CD4-positive, alpha-beta T cell treated with Interleukin-6 for 4 hours (primary cell): ENCODE measurements at regions not wholly inside any gene's neighbourhood (a gene's known extent, or its start where the extent isn't known, plus 50 kb on each side); places are given as distances from the start of the nearest gene placed in this dataset.
"Not testable (repeated sequence)": the region's sequence is repeated elsewhere in the genome, so short reads cannot be mapped to it uniquely, and the experiment has no call there.

Experiments
- DNase-seq: peaks from one replicate; pipeline ENCODE4 v3.0.0-alpha.2; 2020; ENCODE audit warnings: mixed read lengths

DNA sequence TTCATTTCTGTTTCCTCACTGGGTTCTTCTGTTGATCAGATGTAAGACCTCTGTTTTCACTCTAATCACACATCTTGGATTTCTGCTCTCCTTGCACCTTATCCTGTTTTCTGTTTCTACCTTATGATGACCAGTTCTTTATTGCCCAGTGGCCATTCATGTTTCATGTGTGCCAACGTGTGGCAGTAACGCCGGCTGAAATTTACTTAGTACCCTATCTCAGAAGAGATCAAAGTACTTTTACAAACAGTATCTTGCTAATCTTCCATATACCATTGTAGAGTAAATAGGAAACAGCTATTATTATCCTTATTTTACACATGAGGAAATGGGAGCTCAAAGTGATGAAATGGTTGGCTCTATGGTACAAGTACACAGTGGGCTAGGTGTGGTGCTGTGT lies 74.0 kb downstream of the GATA3 start:
- DNase-seq: no peak

DNA sequence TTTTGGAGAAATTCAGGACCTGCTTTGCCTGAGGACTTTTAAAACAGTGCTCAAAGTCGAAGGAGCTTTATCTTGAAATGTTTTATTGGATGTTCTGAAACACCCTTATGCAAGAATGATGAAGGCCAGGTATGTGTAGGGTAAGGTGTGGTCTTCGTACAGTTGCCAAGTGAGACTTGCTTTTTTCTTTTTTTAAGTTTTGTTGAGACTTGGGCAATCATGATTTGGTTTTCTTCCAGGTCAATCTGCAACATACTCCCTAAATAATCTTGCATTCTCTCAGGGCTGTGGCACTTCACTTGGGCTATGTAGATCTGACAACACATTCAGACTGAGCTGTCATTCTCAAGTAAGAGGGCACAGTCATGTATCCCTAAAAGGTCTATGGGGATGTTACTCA lies 75.0 kb downstream of the GATA3 start:
- DNase-seq: no peak

DNA sequence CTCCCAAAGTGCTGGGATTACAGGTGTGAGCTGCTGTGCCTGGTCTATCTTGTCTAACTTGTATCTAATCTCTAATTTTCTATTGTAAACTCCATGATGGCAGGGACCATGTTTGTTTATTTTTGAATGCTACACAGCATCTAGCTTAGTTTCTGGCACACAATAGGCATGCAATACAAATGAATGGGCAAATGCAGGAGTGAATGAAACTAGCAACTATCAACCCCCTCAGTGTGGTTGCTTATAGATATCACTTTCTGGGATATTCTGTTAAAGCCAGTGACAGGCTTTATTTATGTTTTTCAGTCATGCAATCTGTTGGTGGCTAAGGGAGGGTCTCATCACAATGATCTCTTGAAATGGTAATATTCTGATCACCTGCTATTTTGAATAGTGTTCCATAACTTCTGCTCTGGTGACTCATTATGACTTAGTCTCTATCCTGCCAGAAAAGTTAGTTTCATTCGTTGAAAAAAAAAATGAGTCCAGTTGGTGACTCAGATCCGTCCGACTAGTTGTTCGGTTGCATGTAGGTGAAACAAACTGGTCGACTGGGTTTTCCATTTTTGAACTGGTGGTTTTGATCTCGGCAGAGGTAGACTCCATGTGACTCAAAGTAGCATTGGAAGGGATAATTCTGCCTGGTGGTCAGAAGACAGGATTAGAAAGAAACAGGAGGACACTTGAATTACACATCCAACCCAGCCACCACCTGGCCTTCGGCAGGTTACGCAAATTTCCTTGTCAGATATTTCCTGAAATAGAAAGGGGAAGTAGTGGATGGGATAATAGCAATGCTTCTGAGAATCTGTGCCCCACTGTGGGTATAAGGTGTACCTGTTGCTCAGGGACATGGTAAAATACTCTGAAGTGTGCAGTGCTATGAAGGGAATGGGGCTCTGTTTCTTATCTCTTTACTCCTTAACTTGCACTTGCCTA lies 76.8 kb downstream of the GATA3 start:
- DNase-seq: peak; percentile 11

DNA sequence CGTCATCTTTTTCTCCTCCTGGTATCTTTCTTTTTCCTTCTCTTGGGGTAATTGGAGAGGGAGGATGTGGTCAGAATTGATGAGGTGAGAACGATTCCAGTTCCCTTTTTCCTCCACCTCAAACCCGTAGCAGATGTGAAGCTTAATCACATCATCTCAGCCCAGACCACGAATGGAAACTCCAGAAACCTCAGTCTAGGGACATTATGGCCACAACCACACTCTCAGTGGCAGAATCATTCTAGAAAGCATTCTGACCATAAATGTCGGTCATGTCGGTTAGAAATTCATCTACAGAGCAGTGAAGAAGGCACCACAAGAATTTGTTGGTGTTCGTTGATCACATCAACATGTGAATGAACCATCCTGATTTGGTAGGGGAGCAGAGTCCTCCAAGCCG lies 78.7 kb downstream of the GATA3 start:
- no peak for DNase-seq

DNA sequence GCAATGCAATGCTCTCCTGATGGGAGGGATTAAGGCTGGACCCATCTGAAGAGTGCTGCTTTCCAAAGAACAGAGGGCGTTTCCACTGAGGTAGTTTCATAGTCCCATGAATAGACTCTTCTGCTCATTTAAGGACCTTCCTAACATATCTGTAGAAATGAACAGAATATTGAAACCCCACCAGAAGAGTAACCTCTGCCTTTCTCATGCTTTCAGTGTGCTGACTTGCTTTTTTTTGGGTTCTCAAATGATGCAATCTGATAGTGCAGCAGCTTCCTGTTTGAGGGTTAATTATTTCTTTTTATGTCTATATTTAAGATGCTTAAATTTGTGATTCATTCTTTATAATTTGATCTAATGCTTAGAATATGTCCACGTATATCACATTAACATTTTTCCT lies 82.2 kb downstream of the GATA3 start:
- no peak for DNase-seq

DNA sequence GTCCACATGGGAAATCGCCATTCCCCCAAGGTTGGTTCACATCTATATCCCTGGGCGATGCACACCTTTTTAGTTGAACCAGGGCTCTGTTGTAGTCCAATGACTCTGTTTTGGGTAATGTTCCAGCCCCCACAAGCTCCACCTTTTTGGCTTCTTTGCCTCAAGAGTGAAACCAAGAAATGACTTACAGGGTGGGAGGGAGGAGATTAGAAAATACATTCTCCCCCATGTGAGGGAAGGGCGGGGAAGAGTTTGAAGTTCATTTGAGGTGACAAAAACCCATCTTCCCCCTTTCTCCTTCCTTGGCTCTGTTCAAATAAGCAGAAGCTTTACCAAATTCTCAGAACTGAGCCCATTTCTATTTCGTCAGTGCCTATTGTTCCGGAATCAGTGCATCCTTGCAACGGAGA lies 82.8 kb downstream of the GATA3 start:
- DNase-seq: peak; percentile 39

GRCh38 chr10:8137726-8138125 lies 83.2 kb downstream of the GATA3 start:
- DNase-seq: peak; percentile 40

- no peak for DNase-seq
These were observed 84.0 kb downstream of the GATA3 start for GRCh38 chr10:8138471-8138870.

- DNase-seq: no peak
These were observed 90.0 kb downstream of the GATA3 start for GRCh38 chr10:8144496-8144895.

- no peak for DNase-seq
These were observed 92.2 kb downstream of the GATA3 start for GRCh38 chr10:8146650-8147049.

DNA sequence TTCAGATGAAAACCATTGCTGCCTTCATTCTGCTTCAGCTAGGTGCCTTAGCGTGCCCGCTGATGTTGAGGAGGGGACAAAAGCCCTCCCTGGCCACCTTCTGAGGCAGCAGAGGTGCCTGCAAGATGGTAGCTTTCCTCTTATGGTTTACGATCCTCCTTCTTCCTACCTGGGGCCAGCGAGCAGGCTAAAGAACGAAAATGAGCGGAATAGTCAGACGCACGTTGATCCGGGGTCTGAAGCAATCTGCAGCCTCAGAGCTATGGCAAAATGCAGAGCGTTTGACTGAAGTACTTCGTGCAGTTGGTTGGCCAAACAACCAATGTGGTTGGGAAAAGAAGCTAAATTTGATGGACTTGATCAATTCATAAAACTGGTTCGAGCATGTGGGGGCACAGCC lies 95.5 kb downstream of the GATA3 start:
- no peak for DNase-seq

- no peak for DNase-seq
These were observed 96.0 kb downstream of the GATA3 start for GRCh38 chr10:8150401-8150905.

DNA sequence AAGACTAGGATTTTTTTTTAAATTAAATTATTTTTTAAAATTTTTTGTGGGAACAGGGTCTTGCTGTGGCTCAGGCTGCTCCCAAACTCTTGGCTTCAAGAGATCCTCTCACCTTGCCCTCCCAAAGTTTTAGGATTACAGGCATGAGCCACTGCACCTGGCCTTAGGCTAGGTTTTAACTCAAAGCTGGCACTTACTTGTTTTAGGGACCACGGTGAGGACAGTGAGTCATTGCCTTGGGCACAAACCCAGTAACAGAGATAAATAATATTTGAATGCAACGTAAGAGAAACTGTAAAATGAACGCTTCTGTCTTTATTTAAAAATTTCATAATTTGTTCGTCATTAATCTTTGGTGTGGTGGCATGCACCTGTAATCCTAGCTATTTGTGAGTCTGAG lies 96.6 kb downstream of the GATA3 start:
- DNase-seq: no peak

DNA sequence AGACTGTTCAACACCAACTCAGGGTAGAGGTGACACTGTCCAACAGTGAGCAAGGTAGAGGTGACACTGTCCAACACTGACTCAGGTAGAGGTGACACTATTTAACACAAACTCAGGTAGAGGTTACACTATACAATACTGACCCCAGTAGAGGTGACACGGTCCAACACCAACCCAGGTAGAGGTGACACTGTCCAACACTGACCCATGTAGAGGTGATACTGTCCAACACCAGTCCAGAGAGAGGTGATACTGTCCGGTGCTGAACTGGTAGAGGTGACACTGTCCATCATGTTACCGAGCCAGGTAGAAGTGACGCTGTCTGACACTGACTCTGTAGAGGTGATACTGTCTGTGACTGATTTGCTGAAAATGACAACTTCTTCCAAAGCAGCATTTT lies 102.4 kb downstream of the GATA3 start:
- DNase-seq: no peak

DNA sequence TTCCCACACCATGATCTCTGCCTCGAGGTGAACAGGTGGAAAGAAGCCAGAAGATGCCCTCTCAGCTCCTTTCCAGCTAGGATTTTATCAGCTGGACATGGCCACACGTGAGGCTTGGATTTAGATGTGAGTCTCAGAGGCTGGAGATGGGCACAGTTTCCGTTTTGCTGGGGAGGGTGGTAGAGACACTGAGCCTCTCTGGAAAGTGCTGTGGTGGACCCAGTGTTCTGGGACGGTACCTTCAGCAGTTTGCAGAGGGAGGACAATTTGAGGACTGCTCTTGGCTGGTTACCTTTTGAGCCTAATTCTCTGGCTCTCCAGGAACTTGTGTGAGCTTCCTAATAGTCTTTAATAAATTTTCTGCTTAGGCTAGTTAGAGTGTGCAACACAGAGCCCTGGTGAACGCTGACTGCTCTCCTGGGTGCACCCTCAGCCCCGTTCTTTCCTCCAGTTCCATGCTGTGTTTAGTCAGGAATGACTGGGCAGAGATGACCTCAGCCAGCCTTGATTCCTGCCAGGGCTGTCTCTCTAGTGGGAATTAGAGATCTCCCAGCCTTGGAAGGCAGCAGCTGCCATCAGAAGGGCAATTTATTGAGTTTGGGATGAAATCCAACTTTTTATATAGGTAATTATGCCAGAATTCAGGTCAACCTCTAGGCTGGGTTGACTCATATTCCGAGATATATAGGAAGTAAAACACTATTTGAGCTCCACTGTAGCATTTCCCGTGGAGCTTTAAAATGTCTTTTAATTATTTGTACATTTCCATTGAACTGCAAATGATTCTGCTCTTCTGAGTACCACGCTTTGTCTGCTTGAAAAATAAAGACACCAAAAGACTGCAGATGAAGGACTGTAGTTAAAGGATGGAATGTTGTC lies 103.9 kb downstream of the GATA3 start:
- DNase-seq: no peak

DNA sequence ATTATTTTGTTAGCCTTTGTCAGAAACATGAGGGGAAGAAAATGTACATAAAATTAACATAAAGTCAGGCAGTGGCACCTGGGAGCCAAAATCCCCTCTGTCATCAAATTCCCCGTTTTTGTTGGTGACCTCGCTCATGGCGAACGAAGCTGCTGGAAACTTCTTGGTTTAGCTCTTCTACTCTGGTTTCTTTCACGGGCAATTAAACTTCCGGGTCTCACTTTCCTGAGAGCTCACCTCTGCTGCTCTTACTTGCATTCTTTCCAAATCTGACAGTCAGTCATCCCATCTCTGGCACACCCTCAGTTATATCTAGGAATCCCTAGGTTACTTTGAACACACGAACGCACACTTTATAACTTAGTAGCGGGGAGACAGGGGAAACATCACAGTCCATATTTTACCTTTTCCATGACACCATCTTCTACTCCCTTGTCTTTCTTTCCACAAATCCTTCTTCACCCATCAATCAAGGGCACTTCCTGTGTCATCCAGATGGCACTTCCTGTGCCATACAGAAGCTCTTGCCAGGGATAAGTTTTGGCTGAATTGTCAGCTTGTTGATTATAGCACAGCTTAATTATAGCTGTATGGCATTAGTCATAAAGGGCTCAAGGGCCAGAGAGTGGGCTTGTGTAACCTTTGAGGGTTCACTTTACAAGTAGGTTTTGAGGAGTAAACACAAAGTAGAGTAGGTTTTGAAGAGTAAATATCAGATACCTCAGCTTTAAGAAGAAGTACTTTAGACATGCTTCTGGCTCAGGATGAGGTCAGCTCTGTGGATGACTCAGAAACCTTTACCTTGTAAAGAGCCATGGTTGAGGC lies 105.1 kb downstream of the GATA3 start:
- DNase-seq: no peak

- no peak for DNase-seq
These were observed 109.3 kb downstream of the GATA3 start for GRCh38 chr10:8163824-8164223.

DNA sequence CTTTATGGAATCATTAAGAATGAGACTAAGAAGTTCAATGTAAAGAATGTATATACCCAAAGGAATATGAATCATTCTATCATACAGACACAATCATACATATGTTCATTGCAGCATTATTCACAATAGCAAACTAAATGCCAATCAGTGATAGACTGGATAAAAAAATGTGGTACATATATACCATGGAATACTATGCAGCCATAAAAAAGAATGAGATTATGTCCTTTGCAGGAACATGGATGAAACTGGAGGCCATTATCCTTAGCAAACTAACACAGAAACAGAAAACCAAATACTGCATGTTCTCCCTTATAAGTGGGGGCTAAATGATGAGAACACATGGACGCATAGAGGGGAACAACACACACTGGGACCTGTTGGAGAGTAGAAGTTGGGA lies 110.2 kb downstream of the GATA3 start:
- not testable (repeated sequence) for DNase-seq

DNA sequence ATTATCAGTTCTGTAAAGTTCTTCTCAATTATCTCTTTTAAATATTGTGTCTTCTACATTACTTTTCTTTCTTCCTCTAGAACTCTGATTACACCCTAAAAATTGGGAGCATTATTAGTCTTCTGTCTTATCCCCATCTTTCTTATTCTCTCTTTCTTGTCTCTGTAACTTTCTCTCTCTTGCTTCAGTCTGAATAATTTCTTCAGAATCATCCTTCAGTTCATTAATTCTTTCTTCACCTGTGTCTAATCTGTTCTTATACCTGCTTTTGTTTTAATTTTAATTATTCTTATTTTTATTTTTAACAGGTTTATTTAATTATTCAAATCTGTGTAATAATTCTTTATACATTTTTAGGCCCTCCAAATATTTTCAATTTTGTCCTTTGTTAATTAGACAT lies 114.3 kb downstream of the GATA3 start:
- DNase-seq: no peak

- no peak for DNase-seq
These were observed 116.5 kb downstream of the GATA3 start for GRCh38 chr10:8171008-8171407.

DNA sequence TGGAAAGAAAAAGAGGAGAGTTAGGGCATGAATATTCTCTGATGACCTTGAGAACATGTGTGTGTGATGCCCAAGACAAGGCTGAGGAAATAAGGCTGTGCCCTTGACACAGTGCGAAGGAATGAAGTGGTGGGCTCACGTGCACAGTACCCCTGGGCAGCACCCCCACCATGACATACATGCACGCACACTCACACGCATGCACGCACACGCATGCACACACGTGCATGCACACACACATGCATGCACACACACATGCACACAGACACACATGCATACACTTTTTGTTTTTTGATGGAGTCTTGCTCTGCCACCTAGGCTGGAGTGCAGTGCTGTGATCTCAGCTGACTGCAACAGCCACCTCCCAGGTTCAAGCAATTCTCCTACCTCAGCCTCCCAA lies 118.1 kb downstream of the GATA3 start:
- no peak for DNase-seq

GRCh38 chr10:8173243-8173865 lies 118.9 kb downstream of the GATA3 start:
- DNase-seq: no peak
